Smooth muscle cell (in vitro differentiated cells): ENCODE measurements at regions not wholly inside any gene's neighbourhood (a gene's known extent, or its start where the extent isn't known, plus 50 kb on each side); places are given as distances from the start of the nearest gene placed in this dataset.

Experiments used
- DNase-seq: peaks from one replicate; lab custom pipeline; 2025; ENCODE audit not compliant: unreplicated experiment; lab: John Stamatoyannopoulos, UW
- H2AFZ ChIP-seq: fragments of 200-600 bp; sonication (generic); 2 replicates; pipeline ENCODE4 v1.6.0; 2016; ENCODE audit warnings: antibody characterized with exemption, low read depth, mild to moderate bottlenecking
- H3F3A ChIP-seq: fragments of 200-600 bp; sonication (generic); 2 replicates; pipeline ENCODE4 v1.6.0; 2017; ENCODE audit warnings: antibody characterized with exemption, low read depth
- H3K27ac ChIP-seq: fragments of 200-600 bp; sonication (generic); 2 replicates; pipeline ENCODE4 v1.5.1; 2016; ENCODE audit warnings: low read depth, mild to moderate bottlenecking
- H3K27me3 ChIP-seq: fragments of 200-600 bp; sonication (generic); 2 replicates; pipeline ENCODE4 v1.6.1; 2016; ENCODE audit warnings: low read depth, mild to moderate bottlenecking
- H3K36me3 ChIP-seq: fragments of 200-600 bp; sonication (generic); 2 replicates; pipeline ENCODE4 v1.5.1; 2016; ENCODE audit warnings: low read depth
- H3K4me1 ChIP-seq: fragments of 200-600 bp; sonication (generic); 2 replicates; pipeline ENCODE4 v1.5.1; 2016; ENCODE audit warnings: low read depth
- H3K4me2 ChIP-seq: fragments of 200-600 bp; sonication (generic); 2 replicates; pipeline ENCODE4 v1.6.0; 2016; ENCODE audit warnings: mild to moderate bottlenecking
- H3K4me3 ChIP-seq: fragments of 200-600 bp; sonication (generic); 2 replicates; pipeline ENCODE4 v1.5.1; 2016; ENCODE audit warnings: mild to moderate bottlenecking
- H3K79me2 ChIP-seq: fragments of 200-600 bp; sonication (generic); 2 replicates; pipeline ENCODE4 v1.6.0; 2016; ENCODE audit warnings: low read depth, mild to moderate bottlenecking
- H3K9ac ChIP-seq: fragments of 200-600 bp; sonication (generic); 2 replicates; pipeline ENCODE4 v1.6.0; 2016; ENCODE audit warnings: low read depth
- H3K9me3 ChIP-seq: fragments of 200-600 bp; sonication (generic); replicated peaks from 2 replicates; pipeline ENCODE4 v1.5.1; 2016; ENCODE audit warnings: low read depth
- H4K20me1 ChIP-seq: fragments of 200-600 bp; sonication (generic); 2 replicates; pipeline ENCODE4 v1.6.0; 2016; ENCODE audit warnings: low read depth
- WGBS: methylation state at CpG from one replicate; pipeline ENCODE4 v1.1.7; 2016; ENCODE audit warnings: low lambda C conversion rate; 5-methylcytosine and 5-hydroxymethylcytosine counted together
- TF ChIP-seq, protein P1 (sequence below): fragments of 200-600 bp; sonication (generic); IDR thresholded peaks from 2 replicates; pipeline ENCODE4 v1.5.1; 2017; ENCODE audit warnings: borderline replicate concordance, mild to moderate bottlenecking, antibody characterized with exemption; ENCODE audit not compliant: insufficient read depth, poor library complexity, severe bottlenecking

GRCh38 chr22:22995166-22995565, 75.2 kb upstream of the GNAZ start:
- H3F3A ChIP-seq, result no peaks in the 10 kb centered on the region
- no peaks in the 10 kb centered on the region for H3K36me3 ChIP-seq
- TF ChIP-seq, protein P1, sequence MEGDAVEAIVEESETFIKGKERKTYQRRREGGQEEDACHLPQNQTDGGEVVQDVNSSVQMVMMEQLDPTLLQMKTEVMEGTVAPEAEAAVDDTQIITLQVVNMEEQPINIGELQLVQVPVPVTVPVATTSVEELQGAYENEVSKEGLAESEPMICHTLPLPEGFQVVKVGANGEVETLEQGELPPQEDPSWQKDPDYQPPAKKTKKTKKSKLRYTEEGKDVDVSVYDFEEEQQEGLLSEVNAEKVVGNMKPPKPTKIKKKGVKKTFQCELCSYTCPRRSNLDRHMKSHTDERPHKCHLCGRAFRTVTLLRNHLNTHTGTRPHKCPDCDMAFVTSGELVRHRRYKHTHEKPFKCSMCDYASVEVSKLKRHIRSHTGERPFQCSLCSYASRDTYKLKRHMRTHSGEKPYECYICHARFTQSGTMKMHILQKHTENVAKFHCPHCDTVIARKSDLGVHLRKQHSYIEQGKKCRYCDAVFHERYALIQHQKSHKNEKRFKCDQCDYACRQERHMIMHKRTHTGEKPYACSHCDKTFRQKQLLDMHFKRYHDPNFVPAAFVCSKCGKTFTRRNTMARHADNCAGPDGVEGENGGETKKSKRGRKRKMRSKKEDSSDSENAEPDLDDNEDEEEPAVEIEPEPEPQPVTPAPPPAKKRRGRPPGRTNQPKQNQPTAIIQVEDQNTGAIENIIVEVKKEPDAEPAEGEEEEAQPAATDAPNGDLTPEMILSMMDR, result no peak
- H3K9ac ChIP-seq, result no peak overlapping the region
- no peak overlapping the region for H3K27ac ChIP-seq
- H3K9me3 ChIP-seq, result no peaks in the 10 kb centered on the region
- H3K79me2 ChIP-seq, result no peaks in the 10 kb centered on the region
- no peak overlapping the region for H3K4me3 ChIP-seq
- no peaks in the 10 kb centered on the region for H3K27me3 ChIP-seq
- no peak for DNase-seq
- no peak overlapping the region for H3K4me2 ChIP-seq
- no peaks in the 10 kb centered on the region for H3K4me1 ChIP-seq
- H2AFZ ChIP-seq, result no peak overlapping the region
- 77% methylated on average over 3 of the region's 3 CpGs for WGBS
- H4K20me1 ChIP-seq, result no peaks in the 10 kb centered on the region

DNA sequence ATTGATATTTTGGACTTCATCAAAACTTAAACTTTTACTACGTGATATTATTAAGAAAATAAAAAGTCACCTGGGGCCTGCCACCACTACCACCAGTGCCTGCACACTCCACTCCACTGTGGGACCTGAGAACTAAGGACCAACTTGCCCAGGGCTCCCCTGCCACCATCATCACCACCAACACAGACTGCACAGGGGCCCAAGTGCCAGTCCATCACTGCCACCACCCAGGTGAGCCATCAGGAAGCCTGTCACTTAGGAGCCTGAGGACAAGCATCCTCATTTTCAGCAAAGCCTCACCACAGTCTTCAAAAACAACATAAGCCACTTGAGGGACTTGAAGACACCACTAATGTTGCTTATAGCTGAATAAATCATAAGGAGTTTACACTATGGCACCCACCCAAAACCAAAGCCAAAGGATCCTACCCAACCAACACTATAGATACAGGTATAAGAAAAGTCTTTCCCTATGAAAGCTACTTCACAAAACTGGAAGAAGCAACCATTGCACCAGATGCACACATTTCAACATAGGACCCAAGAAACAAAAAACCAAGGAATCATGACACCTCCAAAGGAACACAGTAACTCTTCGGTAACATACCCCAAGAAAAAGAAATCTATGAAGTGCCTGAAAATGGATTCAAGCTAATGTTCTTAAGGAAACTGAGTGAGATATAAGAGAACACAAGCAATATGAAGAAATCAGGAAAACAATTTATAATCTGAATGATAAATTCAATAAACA, 73.6 kb upstream of the GNAZ start:
- Histone ChIP-seq H3K79me2 (no peaks in the 10 kb centered on the region), H3K4me2 (no peak overlapping the region), H2AFZ (no peak overlapping the region), H4K20me1 (no peaks in the 10 kb centered on the region), H3K9me3 (no peaks in the 10 kb centered on the region), H3F3A (no peaks in the 10 kb centered on the region), H3K4me1 (no peaks in the 10 kb centered on the region), H3K27ac (no peak overlapping the region), H3K4me3 (no peak overlapping the region), H3K9ac (no peak overlapping the region), H3K36me3 (no peaks in the 10 kb centered on the region), H3K27me3 (no peaks in the 10 kb centered on the region)
- TF ChIP-seq, protein P1, result no peak
- no peak for DNase-seq
- 72% methylated on average over 2 of the region's 2 CpGs for WGBS

GRCh38 chr22:22997262-22997898, 72.9 kb upstream of the GNAZ start:
- no peak for DNase-seq
- no peaks in the 10 kb centered on the region for H3K27me3 ChIP-seq
- TF ChIP-seq, protein P1, result no peak
- no peaks in the 10 kb centered on the region for H3K79me2 ChIP-seq
- no peaks in the 10 kb centered on the region for H3K4me1 ChIP-seq
- H3K9me3 ChIP-seq, result no peaks in the 10 kb centered on the region
- H2AFZ ChIP-seq, result no peak overlapping the region
- H3K9ac ChIP-seq, result no peak overlapping the region
- H3K4me3 ChIP-seq, result no peak overlapping the region
- no peak overlapping the region for H3K27ac ChIP-seq
- H3F3A ChIP-seq, result no peaks in the 10 kb centered on the region
- H4K20me1 ChIP-seq, result no peaks in the 10 kb centered on the region
- no peak overlapping the region for H3K4me2 ChIP-seq
- H3K36me3 ChIP-seq, result no peaks in the 10 kb centered on the region

- no peaks in the 10 kb centered on the region for H3K9me3 ChIP-seq
- H3K4me3 ChIP-seq, result no peak overlapping the region
- H3K4me1 ChIP-seq, result no peaks in the 10 kb centered on the region
- peaks cover 4% of the 10 kb centered on the region for H3K27me3 ChIP-seq
- no peaks in the 10 kb centered on the region for H3K36me3 ChIP-seq
- no peaks in the 10 kb centered on the region for H3K79me2 ChIP-seq
- H4K20me1 ChIP-seq, result no peaks in the 10 kb centered on the region
- H3K27ac ChIP-seq, result no peak overlapping the region
- no peak overlapping the region for H3K9ac ChIP-seq
- no peaks in the 10 kb centered on the region for H3F3A ChIP-seq
- TF ChIP-seq, protein P1, result no peak
- H2AFZ ChIP-seq, result no peak overlapping the region
- no peak overlapping the region for H3K4me2 ChIP-seq
- no peak for DNase-seq
Observed at GRCh38 chr22:22997988-22998387, 72.3 kb upstream of the GNAZ start.
